ENCODE measurements at regions not wholly inside any gene's neighbourhood (a gene's known extent, or its start where the extent isn't known, plus 50 kb on each side); places are given as distances from the start of the nearest gene placed in this dataset.
A peak's percentile ranks its signal among the peaks of the same experiment; 100 is the strongest.

DNA sequence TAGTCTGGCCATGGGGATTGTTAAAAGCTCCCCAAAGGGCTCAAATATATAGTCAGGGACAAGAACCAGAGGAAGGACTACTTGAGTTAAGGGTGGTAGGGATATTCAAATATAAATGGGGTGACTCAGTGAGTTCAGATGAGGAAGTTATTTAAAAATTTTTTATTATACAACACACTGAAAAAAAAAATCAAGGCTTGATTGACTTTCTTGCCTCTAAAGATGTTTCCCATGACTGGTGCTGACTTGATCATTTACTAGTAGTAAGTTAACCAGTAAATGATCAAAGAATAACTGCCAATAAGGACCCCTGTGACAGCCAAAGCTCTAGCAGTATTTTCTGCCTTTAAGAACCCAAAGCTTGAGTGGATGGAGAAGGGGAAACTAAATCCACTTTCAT lies 357.6 kb upstream of the NR5A2 start:
- H3K27ac ChIP-seq: no peak overlapping the region
- CTCF ChIA-PET: interaction anchor here (1.2 kb wide), 1 partner anchor 12 kb away, joined by 4 read pairs; no protein-coding TSS in a partner anchor
- no peak for DNase-seq (ENCODE audit: low spot score)
- TF ChIP-seq, protein P1, sequence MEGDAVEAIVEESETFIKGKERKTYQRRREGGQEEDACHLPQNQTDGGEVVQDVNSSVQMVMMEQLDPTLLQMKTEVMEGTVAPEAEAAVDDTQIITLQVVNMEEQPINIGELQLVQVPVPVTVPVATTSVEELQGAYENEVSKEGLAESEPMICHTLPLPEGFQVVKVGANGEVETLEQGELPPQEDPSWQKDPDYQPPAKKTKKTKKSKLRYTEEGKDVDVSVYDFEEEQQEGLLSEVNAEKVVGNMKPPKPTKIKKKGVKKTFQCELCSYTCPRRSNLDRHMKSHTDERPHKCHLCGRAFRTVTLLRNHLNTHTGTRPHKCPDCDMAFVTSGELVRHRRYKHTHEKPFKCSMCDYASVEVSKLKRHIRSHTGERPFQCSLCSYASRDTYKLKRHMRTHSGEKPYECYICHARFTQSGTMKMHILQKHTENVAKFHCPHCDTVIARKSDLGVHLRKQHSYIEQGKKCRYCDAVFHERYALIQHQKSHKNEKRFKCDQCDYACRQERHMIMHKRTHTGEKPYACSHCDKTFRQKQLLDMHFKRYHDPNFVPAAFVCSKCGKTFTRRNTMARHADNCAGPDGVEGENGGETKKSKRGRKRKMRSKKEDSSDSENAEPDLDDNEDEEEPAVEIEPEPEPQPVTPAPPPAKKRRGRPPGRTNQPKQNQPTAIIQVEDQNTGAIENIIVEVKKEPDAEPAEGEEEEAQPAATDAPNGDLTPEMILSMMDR (conservative IDR thresholded peaks at IDR 0.05; ENCODE audit: low read depth): no peak
- POLR2A ChIA-PET (ENCODE audit: low non-redundant PET): no interaction called here

DNA sequence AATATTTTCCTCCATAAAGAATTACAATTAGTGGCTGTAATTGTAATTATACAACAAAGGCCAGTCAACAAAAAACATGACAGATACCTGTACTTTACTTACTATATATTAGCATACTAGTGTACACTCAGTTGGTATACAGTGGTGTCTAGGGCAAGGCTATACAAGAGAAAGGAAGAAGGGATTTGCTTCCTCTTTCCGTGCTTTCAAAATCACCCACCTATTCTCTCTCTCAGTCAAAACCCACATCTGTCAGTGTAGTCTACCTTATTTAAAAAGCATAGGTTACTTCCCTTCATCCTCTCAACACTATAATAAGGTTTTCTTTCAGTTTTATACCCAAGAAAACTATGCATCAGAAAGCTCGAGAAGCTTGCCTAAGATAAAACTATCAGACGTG lies 355.8 kb upstream of the NR5A2 start:
- POLR2A ChIA-PET (ENCODE audit: low non-redundant PET): no interaction called here
- DNase-seq (ENCODE audit: low spot score): no peak
- TF ChIP-seq, protein P1 (conservative IDR thresholded peaks at IDR 0.05; ENCODE audit: low read depth): no peak
- CTCF ChIA-PET: no interaction called here
- no peak overlapping the region for H3K27ac ChIP-seq

DNA sequence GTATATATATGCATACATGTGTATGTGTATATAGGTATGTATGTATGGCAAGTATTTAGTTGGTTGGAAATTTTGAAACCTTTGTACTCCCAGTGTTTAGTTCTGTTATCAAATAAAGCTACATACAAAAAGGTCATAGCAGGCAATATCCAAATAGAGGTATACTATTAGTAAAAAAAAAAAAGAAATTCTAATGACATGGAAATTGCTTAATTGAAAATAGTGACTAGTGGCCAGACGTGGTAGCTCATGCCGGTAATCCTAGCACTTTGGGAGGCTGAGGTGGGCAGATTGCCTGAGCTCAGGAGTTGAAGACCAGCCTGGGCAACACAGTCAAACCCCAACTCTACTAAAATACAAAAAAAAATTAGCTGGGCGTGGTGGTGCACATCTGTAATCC lies 351.6 kb upstream of the NR5A2 start:
- POLR2A ChIA-PET (ENCODE audit: low non-redundant PET): no interaction called here
- no peak overlapping the region for H3K27ac ChIP-seq
- TF ChIP-seq, protein P1 (conservative IDR thresholded peaks at IDR 0.05; ENCODE audit: low read depth): no peak
- no peak for DNase-seq (ENCODE audit: low spot score)
- CTCF ChIA-PET: interaction anchor here (0.6 to 1.0 kb wide), 8 partner anchors 58 to 1778 kb away, joined by 3 to 5 read pairs (median 3); no protein-coding TSS in a partner anchor

DNA sequence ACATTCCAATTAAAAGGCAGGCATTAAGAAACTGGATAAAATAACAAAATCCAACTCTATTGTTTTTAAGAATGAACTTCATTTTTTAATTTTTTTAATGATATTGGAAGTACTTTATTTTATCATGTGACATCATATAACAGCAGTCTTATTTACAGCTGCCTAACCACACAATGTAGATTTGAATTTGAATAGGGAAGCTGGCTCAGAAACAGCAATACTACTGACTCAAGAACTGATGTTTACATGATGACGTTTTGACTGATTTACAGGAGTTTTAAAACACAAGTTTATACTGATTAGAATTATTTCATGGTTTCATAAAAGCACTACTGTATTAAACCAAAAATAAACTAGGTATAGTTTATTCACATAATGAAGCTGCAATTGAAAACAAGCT lies 348.7 kb upstream of the NR5A2 start:
- H3K27ac ChIP-seq: no peak overlapping the region
- DNase-seq (ENCODE audit: low spot score): no peak
- CTCF ChIA-PET: interaction anchor here (0.5 to 0.7 kb wide), 3 partner anchors 460 to 680 kb away, joined by 3 to 5 read pairs (median 3); no protein-coding TSS in a partner anchor

DNA sequence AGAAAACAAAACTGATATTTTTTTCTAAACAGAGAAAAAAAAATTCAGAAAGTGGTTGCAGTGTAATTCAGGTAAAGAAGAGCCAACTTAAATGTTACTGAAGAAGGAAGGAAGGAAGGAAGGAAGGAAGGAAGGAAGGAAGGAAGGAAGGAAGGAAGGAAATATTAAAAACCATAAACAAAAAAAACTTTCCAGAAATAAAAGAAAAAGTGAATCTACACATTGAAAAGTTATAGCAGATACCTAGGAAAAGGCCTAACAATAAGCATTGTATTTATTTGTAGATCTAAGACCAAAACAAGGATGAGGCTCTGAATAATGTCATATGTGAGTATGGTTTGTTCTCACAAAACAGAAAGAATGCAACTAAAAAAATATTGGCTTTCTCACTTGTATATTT lies 345.4 kb upstream of the NR5A2 start:
- no peak overlapping the region for H3K27ac ChIP-seq

More for the DNA sequence above, 348.7 kb upstream of the NR5A2 start:
- TF ChIP-seq, protein P1 (conservative IDR thresholded peaks at IDR 0.05; ENCODE audit: low read depth): no peak
- POLR2A ChIA-PET (ENCODE audit: low non-redundant PET): no interaction called here

DNA sequence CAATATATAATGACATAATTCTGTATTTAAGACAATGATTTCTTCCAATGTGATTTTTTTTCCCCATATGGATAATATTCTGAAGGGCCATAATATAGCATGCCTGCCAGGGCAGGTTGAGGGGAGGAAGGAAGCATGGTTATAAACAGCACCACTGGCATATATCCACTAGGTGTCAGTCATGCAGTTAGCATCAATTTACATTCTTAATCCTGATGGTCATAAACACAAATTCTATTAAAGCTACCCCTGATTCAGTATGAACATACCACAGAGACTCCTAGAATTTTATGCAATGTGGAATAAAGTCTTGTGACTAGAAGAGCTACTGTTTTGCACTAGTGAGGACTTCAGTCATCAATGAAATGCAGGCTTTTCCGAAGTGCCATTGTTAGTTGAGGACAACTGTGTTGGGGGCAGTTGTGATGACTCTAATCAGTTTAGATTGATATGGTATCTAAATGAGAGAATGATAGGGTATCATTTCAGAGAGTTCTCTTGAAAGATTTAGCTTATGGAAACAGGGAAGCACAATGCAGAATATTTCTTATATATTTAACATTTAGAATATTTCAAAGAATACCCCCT lies 342.7 kb upstream of the NR5A2 start:
- ChIA-PET CTCF (interaction anchor here (0.5 to 1.5 kb wide), 39 partner anchors 11 to 1271 kb away, joined by 3 to 10 read pairs (median 3); no protein-coding TSS in a partner anchor), POLR2A (ENCODE audit: low non-redundant PET) (interaction anchor here (0.7 kb wide), 1 partner anchor 1221 kb away, joined by 5 read pairs; no protein-coding TSS in a partner anchor)
- no peak overlapping the region for H3K27ac ChIP-seq
- TF ChIP-seq, protein P1 (conservative IDR thresholded peaks at IDR 0.05; ENCODE audit: low read depth): peak; percentile 86
- peak; percentile 88 for DNase-seq (ENCODE audit: low spot score)

More for the DNA sequence above, 345.4 kb upstream of the NR5A2 start:
- ChIA-PET POLR2A (ENCODE audit: low non-redundant PET) (no interaction called here), CTCF (interaction anchor here (0.6 kb wide), 1 partner anchor 1161 kb away, joined by 4 read pairs; no protein-coding TSS in a partner anchor)
- DNase-seq (ENCODE audit: low spot score): no peak
- TF ChIP-seq, protein P1 (conservative IDR thresholded peaks at IDR 0.05; ENCODE audit: low read depth): no peak
